ENCODE measurements at regions not wholly inside any gene's neighbourhood (a gene's known extent, or its start where the extent isn't known, plus 50 kb on each side); places are given as distances from the start of the nearest gene placed in this dataset.

DNA sequence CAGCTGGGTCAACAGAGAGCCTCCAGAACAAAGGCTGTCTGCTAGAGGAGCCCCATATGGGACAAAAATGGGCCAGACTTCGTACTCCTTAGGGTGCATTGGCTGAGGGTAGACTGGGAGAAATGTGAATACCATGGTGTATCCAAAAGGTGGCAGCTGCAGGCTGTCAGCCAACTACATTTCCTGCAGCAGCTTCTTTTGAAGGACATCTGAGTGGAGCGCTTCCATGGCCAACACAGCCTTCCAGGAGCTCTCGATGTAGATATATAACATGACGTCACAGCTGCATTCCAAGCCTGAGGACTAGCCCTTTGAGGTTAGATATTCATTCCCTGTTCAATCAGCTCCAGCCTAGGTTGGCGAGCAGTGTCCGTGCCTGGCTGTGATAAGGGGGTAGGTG lies 107.7 kb downstream of the MAB21L3 start:
- no peak for TF ChIP-seq POLR2A (IDR thresholded peaks at IDR 0.05; ENCODE audit: low read depth, low read length)
- TF ChIP-seq TAF1 (IDR thresholded peaks at IDR 0.05; ENCODE audit: borderline replicate concordance, low read depth, low read length): no peak

Data from GM12892 (cell line).